T-helper 9 cell (primary cell): ENCODE measurements at regions not wholly inside any gene's neighbourhood (a gene's known extent, or its start where the extent isn't known, plus 50 kb on each side); places are given as distances from the start of the nearest gene placed in this dataset.

Experiments used
- DNase-seq: peaks from one replicate; pipeline ENCODE4 v3.0.0-alpha.2; 2020

DNA sequence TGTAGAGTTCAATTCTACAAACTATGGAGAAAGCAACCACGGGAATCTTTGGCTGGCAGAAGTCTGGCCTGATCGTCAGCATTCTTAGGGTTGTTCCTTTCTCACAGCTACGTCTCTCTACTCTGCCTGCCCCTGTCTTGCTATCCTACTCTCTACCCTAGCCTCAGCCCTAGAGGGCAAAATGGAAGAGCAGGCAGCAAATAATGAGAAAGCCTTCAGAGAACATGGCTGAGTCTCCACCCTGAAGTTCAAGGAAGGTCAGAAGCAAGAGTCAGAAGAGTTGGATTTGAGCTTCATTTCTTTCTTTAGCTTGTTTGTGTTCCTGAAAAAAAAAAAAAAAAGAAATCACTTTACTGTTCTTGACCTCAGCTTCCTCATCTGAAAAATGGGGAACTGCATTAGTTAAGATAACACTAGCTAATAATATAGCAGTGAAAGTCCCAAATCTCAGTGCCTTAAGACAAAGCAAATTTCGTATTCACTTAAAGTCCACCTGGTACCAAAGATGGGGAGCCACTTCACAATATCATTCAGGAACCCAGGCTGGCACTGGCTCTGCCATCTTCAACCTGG lies 50.2 kb upstream of the CCND2 start:
- no peak for DNase-seq

DNA sequence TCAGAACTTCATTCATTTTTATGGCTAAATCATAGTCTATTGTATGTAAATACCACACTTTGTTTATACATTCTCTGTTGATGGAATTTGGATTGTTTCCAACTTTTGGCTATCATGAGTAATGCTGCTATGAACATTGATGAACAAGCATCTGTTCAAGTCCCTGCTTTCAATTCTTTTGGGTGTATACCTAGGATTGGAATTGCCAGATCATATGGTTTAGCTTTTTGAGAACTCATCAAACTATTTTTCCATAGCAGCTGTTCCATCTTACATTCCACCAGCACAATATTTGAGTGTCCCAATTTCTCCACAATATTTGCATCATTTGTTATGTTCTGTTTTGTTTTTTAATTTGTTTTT lies 52.3 kb upstream of the CCND2 start:
- no peak for DNase-seq

DNA sequence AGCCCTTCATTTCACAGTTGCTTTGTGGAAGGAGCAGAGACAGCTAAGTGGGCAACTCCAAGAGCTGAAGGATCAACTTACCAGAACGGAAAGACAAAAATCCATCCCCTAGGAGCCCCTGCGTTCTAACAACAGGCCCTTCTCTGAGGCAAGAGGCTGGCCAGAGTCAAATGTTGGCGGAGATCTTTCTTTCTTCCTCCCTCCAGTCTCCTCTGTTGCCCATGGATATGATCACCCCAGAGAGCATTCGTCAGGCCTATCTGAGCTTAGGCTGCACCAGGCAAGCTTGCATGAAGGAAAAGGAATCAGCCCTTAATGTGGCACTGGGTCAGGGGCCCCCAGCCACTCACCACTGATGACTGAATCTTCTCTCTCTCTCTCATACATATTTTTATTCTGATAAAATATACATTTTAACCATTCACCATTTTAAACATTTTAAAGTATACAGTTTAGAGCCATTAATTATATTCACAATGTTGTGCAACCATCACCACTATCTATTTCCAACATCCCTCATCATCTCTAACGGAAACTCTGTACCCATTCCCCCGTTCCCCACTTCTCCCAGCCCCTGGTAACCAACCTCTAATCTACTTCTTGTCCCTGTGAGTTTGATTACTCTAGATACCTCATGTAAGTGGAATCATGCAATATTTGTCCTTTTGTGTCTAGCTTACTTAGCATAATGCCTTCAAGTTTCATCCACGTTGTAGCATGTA lies 52.9 kb upstream of the CCND2 start:
- no peak for DNase-seq

DNA sequence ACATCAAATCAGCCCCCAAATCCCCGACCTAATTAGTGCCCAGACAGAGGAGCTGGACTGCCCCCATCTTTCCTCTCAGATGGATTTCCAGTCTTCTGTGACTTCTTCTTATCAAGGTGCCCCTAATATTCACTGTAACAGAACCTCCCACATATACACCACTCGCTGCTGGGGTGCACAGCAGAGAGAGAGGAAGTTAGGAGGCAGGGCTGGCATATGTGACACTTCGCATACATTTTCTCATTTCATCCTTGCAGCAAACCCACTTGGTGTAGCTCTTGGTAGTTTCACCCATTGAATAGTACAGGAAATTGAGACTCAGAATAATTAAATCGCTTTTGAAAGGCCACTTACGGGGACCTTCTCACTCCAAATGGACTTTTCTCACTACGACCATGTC lies 56.5 kb upstream of the CCND2 start:
- DNase-seq, result no peak

DNA sequence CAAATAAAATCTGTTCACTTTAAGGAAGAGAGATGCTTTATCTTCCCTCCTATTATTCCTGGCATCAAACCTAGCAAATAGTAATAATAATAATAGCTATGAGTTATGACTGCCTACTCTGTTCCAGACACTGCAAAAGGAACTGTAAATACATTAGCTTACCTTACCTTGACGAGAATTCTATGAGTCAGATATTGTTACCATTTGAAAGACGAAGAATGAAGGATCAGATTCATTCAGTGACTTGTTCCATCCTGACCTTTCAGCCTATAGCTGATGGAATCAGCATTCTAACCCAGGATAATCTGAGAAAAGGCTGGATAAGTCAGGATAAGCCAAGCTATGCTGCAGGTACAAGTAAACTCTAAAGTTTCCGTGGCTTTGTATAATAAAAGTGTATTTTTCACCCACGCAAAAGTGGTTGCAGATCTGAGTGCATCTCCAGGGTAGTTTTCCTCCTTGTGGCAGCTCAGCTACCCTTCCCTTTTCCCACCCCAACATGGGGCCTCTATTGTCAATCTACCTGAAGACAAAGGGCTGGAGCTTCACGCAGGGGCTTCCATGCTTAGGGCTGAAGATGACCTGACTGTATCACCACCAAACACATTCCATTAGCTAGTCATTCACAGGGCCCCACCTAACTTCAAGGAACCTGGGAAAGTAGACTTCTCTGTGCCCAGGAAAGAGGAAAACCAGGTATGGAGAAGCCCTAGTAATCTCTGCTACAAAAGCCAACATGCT lies 57.2 kb upstream of the CCND2 start:
- no peak for DNase-seq

DNA sequence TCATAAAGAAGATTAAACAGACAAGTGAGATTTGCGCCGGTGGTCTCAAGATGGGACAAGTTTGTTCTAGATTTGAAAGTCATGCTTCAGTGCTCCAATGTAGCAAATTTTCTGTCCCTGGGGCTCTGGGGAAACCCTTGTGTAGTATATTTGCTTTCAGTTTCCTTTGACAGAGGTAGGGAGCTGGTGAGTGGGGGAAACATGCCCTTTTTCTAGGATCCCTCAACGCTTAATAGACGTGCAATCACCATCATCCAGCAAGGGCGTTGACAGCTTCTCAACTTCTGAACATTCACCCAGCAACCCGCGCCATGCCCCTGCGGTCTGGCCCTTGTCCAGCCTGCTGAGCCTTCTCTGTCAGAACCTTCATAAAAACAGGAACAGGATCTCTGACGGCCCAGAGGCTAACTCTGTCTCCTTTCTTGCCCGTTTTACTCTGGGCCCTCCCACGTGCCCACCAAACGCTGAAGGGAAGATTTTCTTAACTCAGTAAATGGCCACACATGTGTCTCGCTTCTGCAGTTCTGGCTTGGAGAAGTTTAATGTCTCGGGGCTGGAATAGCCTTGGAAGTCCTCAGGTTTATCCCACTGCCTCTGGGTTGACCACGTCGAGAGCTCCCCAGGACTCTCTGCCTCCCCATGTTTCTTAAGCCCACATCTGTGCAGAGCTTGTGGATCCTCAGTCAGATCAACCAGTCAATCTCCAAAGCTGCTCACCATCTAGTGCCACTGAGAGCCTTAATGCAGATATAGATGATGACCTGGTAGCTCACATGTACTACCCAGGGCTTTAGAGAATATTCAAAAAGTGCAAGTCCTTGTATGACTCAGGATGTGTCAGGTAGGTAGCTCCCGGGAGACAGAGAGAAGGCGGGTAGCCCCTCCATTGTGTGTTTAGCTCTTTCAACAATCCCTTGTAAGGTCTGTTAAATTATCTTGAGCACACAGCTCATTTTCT lies 58.1 kb upstream of the CCND2 start:
- DNase-seq, result no peak

DNA sequence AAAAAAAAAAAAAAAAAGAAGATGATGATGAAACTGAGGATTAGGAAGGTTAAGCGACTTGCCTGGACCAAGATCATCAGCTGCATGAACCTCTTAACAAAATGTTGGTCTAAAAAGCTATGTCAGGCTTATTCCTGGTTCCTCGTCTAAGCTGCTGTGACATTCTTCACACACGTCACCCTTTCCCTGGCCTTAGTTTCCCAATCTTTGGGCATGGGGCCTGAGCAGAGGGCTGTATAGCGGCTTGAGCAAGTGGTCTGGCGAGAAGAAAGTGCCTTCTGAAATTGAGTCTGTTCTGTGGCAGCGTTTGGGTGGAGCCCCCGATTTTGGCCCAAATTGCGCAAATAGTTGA lies 58.7 kb upstream of the CCND2 start:
- no peak for DNase-seq

DNA sequence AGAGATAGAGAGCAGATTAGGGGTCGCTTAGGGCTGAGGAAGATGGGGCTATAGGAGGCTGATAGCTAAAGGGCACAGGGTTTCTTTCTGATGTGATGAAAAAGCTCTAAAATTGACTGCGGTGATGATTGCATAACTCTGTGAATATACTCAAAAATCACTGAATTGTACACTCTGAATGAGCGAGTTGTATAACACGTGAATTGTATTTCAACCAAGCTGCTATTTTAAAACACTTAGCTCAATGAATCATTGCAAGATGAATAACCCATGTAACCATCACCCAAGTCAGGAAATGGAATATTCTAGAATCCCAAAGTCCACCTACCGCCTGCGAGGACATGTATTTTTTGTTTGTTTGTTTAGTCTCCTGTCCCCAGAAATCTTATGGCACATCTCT lies 60.1 kb upstream of the CCND2 start:
- DNase-seq, result no peak

DNA sequence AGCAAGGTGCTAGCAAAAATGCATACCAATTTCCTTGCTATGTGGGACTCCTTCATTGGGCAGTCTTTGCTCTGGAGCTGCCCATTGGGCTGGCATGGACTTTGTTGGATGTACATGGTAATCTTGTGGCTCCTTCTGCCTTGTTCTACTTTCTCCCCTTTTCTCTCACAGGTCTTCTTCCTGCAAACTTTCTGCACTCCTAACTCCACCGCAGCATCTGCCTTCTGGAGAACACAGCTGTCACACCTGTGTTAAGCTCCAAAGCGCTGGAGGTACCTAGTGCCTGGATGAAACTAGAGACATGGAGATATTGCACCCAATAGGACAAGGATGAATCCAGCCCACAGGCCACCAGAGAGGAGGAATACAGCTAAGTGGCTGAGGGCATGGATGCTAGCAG lies 60.7 kb upstream of the CCND2 start:
- no peak for DNase-seq

DNA sequence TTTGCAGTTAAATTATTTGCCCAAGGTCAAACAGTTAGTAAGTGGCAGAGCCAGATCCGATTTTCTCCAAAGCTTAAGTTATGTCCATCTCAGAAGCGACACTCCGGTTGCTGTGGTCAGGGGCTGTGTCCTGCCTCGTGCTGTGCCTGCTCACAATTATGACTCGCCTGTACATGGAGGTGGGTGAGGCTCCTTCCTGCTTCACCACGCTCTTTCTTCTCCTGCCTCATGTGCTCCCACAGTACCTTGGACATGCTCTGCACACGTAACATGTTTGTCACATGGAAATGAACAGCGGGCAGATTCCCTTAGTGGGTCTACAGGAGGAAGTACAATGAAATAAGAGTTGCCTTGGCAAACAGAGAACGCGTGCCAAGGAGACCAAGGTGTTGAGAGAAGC lies 62.2 kb upstream of the CCND2 start:
- DNase-seq, result no peak

DNA sequence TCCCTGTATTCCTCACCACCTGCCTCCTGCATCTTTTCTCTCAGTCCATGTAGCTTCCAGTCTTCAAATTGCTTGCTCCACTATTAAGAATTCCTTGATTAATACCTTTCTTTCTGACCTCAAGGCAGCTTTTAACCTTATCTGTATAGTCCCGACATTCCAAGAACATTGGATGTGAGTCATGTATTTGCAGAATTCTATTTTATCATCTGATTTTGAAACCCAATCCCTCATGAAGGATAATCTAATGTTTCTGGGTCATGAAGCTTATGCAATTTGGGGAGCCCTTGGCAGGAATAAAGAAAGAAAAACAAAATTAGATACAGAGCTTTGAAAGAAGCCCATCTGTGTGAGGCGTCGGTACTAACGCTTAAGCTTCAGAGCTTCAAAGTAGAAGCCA lies 63.4 kb upstream of the CCND2 start:
- DNase-seq, result no peak

DNA sequence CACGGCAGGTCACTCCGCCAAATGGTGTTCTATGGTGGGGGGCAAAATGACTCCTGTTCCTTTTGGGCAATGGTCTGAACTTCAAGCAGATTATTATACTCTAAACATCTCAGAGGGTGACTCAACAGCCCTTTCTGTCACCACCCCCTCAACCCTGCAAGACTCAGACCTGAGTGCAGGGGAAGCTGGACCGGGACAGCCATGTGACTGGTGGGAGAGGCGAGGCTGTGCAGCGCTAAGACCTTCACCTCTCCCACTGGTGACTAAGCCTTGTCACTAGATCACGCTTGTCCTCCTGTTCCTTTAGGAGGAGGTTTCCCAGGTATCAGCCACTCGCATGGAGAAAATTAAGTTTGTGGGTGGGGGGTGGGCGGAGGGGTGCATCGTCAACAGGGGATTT lies 67.1 kb upstream of the CCND2 start:
- no peak for DNase-seq

DNA sequence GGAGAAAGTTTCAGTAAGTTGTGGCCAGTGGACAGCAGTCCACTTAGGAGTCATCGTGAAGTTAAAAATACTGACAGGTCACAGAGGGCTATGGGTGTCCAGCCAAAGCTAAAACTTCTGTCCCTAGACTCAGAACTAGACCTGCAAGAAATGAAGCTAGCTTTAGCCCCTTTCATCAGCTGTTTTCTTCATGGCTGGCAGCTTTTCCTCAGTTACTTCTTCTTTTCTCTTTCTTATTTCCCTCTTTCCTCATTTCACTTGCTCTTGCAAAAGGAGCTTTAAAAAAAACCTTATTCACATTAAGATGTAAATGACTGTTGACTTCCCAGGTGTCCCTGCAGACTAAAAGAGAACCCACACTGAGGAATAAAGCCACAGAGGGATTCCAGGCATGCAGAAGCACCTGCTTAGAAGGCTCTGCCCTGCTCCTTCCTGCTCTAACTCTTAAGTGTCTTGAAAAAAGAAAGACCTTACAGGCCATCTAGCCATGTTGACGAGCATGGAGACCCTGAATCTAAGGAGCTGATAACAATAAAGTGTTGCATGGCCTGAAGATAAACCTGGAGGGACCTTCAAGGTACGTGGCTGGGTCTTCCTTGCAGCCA lies 69.7 kb upstream of the CCND2 start:
- DNase-seq, result no peak

DNA sequence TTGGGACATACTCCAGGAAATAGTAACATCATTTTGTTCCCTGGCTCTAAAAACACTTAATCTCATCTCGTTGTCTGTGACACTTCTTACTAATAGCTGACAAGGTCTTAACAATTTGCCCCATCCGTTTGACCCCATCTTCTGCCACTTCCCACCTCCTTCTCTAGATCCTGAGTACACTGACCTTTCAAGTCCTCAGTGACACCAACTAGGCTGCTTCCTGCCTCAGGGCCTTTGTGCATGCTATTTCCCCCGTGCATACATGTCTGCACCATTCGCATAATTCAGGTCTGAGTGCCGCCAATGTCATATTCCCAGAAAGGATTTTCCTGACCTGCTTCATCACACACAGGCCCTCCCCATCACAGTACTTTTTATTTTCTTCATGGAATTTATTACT lies 70.6 kb upstream of the CCND2 start:
- no peak for DNase-seq

DNA sequence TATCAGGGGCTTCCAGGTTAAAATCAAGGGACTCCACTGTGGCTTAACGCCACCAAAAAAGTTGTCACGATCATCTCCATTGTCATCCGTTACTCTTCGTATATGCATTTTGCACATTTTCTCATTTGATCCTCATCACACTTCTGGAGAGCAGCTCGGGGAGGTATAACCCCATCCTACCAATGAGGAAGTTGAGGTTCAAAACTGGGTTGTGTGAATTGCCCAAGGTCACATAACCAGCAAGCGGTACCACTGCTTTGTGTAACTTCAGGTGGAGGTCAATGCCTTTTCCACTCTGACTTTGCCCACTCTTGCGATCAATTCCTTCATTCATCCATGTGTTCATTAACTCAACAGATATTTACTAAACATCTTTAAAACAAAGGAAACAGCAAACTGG lies 71.1 kb upstream of the CCND2 start:
- no peak for DNase-seq

DNA sequence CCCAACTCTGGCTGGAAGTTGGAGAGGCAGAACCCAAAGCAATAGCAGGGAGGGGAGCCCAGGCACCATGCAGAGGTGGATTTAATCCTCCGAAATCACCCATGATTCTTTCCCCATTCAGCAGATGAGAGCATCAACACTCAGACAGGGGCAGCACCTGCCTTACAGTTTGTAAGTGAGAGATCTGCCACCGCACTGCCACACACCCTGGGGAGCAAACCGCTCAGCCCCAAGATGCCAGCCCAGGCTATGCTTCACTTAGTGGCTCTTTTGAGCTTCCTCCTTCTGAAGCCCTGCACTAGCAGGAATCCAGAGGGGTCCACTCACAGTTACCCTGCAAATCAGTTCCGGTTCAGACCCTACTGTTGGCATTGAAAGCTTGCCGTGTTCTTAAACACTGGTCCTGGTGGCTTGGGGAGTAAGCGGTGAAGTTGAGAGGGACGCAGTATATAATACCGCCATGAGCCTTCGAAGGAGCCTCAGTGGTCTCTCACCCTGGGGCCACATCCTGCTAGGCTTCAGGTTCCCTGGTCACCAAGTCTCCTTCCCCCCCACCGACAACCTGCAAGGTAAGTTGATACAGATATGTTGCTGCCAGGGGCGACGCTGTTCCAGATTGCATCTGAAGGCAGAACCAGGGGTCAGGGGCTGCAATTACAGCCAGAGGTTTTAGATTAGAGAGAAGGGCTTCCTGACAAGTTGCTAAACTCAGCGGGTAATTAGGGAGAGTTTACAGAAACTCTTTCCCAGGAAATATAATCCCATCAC lies 72.0 kb upstream of the CCND2 start:
- no peak for DNase-seq

DNA sequence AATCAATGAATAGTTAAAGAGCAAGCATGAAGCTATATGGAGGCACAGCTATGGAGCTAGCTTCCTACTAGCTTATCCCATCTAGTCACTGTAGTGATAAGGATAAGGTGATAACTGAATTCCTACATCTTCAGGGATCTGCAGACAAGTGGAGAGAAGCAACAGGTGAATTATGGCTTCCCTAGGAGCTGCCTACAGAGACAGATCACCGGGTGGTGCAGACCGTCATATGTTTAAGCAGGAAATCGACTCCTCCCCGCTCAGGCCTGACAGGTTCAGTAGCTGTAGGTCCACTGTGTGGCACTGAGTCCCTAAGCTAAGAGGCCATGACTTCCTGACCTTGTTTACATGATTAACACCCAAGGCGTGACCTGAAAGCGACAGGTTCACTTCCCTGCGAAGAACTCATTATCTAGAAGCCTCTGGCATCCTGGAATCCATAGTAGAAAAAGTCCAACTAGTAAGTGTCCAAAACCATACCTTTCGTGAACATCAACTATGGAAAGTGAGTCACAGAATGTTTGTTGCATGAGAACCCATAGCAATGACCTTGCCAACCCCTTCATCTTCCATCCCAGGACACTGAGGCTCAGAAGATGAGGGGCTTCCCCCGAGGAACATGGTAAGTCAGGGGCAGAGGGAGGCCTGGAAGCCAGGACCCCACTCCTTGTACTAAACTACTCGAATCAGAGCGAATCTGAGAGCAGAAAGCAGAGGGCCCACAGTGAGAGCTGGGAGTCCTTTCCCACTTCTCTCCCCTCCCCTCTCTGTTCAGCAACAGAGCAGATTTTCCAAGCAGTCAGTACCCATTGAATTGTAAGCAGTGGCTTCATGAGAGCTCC lies 75.4 kb upstream of the CCND2 start:
- no peak for DNase-seq

DNA sequence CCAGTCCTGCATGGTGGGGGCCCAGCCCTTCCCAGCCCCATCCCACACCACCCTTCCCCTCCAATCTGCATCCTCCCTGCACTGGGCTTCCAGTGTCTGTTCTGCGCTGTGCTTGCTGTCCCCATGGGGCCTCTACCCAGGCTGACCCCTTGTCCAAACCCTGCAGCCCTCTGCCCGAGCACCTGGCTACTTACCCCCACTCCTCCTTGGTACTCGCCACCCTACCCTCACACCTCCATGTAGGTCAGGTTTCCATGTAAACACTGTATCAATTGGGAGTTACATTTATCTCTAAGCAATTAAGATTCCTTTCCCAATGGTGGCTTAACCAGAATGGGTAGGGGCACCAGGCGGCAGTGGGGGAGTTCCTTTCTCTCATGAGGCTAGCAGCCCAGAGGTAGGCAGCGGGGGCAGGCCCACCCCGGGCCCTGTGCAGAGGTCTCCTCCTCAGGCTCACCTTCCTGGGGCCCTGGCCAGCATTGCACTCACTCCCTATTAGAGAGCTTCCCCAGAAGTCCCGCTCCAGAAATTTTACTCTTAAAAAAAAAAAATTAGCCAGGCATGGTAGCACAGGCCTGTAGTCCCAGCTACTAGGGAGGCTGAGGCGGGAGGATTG lies 76.6 kb upstream of the CCND2 start:
- DNase-seq, result no peak

DNA sequence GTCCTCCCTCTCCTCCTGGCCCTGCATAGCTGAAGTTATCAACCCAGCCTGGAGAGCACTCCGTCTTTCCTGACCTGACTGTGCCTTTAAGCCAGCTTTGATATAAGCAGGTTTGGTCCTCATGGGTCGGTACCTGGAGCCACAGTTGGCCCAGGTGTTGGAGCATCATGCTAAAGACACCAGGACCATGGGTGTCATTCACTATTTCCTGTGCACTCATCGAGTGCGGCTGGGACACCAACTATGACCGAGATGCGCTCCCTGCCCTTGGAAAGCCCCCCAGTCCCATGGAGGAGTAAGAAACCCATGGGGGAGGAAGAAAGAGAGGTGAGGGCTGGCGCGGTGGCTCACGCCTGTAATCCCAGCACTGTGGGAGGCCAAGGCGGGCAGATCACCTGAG lies 78.9 kb upstream of the CCND2 start:
- DNase-seq, result no peak

DNA sequence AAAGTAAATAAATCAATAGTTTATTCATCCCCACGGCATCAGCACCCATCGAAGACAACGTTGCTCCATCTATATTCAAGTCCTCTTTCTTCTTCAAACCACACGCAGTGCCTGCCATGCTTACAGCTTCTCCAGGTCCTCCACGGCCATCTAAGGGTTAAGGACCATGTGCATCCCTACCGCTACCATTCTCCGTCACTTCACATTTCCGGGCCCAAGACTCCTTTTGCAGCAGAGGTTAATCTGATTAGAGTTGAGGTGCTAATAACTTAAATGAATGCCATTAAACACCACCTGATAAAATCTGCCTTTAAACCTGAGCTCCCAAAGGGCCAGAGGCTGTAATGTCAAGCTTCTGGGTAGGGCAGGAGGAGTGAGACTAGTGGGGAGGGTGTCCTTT lies 79.7 kb upstream of the CCND2 start:
- no peak for DNase-seq

DNA sequence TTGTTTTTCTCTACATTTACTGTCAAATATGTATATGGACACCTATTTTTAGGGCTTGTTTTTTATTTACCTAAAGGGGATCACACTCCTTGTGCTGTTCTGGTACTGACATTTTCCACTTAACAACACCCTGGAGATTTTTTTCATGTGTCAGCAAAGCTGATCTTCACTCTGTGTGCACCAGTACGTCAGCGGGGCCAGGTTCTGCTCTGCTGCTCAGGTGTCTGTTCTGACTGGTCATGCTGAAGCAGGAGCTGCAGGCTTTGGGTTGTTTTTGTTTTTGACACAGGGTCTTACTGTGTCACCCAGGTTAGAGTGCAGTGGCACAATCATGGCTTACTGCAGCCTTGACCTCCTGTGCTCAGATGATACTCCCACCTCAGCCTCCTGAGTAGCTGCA lies 81.9 kb upstream of the CCND2 start:
- DNase-seq, result no peak
